NCI-H446 treated with DMSO at 0.1 percent for 48 hours (cell line): ENCODE measurements at regions not wholly inside any gene's neighbourhood (a gene's known extent, or its start where the extent isn't known, plus 50 kb on each side); places are given as distances from the start of the nearest gene placed in this dataset.

Experiments used
- DNase-seq: peaks from one replicate; lab custom pipeline; 2025; lab: John Stamatoyannopoulos, UW

- no peak for DNase-seq
Observed at GRCh38 chr18:78071166-78071710, 821.6 kb downstream of the GALR1 start.

GRCh38 chr18:78071776-78072175 lies 822.1 kb downstream of the GALR1 start:
- DNase-seq, result no peak

- no peak for DNase-seq
Observed at GRCh38 chr18:78072375-78072774, 822.7 kb downstream of the GALR1 start.

DNA sequence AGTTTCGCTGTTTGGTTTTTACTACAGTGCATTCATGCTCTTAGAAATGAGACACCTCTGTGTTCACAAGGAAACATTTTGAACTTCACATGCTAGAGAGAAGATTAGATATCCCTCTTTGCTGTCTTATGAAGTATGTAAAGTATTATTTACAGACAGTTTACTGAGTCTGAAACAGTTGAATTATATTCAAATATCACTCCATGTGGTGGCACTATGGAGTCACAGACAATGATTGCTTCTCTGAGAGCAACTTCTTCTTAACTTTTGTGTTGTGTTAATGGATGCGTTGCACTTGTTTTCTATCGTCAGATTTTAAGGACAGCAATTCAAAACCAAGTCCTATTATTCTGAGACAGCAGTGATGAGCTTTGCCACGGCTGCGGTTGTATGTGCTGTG lies 823.6 kb downstream of the GALR1 start:
- DNase-seq, result no peak

DNA sequence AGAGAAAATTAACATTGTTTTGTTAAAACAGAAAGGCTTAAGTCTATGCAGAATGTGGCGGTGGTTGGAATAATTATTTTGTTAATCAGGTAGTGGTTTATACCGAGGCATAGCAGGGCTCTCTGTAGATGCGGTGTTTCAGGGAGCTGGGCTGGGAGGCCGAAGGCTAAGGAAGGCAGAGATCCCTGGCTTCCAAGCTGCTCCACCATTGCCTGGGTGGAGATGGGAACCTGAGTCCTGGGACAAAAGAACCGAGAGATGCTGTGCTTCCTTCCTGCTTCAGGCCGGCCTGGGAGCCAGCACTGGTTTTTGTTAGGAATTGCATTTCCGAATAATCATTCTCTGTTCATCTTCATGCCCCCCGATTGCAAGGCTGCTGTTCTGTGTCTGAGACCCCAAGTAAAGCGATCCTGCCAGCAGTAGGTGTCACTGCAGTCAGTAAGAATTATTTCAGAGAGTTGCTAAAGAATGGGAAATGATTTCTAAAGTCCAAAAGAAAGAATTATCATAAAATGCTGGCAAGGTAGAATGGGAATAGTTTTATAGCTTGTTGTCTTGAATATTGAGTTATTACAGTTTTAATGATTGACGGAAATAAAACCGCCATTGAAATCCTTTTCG lies 824.9 kb downstream of the GALR1 start:
- no peak for DNase-seq

- DNase-seq, result no peak
Observed at GRCh38 chr18:78080081-78080480, 830.4 kb downstream of the GALR1 start.

GRCh38 chr18:78080761-78081160 lies 831.1 kb downstream of the GALR1 start:
- no peak for DNase-seq

GRCh38 chr18:78082816-78083215 lies 833.2 kb downstream of the GALR1 start:
- DNase-seq, result no peak

- no peak for DNase-seq
Observed at GRCh38 chr18:78085241-78086185, 835.9 kb downstream of the GALR1 start.

DNA sequence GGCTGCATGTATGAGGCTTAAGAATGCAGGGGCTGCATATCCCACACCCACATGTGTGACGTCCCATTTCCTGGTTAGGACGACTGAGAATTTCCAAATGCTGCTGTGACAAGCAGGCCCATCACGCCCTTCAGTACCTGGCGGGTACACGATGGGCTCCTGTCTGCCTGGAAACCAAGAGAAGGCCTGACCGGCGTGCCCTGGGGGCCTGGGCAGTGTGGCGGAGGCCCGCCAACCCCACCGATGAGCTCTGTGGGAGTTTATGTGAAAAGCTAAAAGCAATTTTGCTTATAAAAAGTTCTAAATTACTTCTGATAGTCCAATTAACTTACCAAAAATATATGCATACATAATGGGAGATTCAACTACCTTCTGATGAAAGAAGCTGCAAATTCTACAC lies 837.3 kb downstream of the GALR1 start:
- no peak for DNase-seq

DNA sequence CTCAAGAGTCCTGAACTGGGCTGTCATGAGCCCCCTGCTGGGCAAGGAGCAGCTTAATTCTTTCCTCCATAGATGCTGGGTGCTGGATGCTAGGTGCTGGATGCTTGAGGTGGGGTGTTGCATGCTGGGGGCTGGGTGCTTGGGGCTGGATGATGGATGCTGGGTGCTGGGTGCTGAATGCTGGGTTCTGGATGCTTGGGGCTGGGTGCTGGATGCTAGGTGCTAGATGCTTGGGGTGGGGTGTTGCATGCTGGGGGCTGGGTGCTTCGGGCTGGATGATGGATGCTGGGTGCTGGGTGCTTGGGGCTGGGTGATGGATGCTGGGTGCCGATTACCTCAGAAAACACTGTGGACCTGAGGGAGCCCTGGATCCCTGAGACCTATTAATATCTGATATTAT lies 837.7 kb downstream of the GALR1 start:
- no peak for DNase-seq

DNA sequence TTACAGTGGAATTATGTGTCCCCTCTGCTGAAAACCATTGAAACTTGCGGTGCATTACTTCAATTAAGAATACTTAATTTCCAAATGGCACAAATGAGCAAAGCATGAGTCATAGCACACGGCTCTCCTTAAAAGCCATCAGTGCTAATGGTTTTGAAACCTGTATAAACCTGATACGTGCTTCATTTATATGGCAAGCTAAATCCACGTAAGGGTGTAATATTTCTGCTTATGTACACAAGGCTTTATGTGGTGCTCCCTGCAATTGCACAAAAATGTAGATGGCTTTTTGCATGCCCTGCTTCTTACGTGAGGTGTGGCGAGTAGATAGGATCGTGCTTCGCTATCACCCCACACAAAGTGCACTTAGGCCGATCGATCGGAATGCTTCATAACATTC lies 840.9 kb downstream of the GALR1 start:
- DNase-seq, result no peak

- no peak for DNase-seq
Observed at GRCh38 chr18:78092901-78093300, 843.3 kb downstream of the GALR1 start.

- DNase-seq, result no peak
Observed at GRCh38 chr18:78099979-78100588, 850.4 kb downstream of the GALR1 start.

DNA sequence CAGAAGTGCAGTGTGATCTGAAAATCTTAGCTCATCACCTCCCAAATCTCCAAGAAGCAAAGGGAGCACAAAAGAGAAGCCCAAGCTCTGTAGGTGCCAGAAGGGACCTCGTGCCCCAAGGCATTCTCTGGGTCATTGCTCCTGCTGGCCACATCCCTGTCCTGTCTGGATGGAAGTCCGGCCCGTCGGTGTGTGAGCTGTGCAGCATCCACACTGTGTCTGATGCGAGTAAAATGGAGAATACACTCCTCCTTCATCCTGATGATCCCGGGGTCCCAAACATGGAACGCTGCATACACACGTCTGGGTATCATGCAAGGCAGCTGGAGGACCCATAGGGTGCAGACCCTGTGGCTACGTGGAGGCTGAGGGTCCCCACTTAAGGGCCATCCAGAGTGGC lies 851.4 kb downstream of the GALR1 start:
- DNase-seq, result no peak

- no peak for DNase-seq
Observed at GRCh38 chr18:78102135-78102534, 852.5 kb downstream of the GALR1 start.

GRCh38 chr18:78105611-78106010 lies 856.0 kb downstream of the GALR1 start:
- DNase-seq, result no peak

GRCh38 chr18:78106946-78107345 lies 857.3 kb downstream of the GALR1 start:
- no peak for DNase-seq

- no peak for DNase-seq
Observed at GRCh38 chr18:78107363-78107762, 857.7 kb downstream of the GALR1 start.

DNA sequence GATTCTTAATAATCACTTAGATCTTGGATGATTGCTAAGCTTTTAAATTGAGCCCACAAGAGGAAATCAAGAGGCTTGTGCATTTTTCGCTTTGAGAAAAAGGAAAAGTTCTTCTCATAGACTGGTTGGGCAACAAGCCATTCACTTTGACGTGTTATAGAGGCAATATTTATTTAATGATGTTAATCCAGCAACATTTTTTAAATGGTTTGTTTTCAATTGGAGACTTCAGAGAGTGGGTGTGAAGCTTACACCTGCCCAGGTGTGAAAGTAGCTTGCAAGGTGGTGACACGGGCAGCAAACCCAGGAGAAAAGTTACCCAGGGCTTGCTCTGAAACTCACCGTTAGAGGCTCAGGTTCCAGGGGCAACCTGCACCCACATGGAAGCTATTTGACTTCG lies 858.9 kb downstream of the GALR1 start:
- DNase-seq, result no peak

DNA sequence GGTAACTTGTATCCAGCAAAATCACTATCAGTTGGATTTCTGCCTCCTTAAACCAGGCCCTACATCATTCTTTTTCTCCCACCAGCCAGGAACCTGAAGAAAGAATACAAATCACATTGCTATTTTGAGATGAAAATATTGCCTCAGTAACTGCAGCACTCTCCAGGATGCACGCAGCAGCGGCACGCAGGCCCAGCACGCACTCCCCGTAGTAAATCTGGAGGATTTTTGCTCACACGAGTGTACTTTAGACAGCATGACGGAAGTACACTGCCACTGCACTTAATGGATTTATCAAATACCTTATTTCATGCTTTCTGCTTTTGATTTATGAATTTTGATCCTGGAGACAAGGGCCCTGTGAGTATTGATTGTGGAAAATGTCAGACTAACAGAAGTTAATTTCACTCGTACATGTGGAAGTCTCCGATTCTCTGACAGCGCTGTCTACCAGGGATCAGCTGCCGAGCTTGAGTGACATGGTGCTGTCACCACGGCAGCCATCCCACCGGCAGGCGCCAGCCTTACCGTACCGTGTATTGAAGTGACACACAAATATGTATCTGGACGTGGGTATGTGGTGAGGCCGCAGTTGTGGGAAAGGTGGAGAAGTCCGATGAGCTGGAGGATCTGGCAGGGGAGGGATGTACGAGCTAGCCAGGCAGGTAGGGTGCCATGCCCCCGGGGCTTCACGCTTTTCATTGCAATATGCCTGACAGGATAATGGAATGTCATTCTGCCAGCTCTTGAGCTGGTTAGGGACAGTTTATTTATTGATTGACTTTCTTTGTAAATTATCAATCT lies 863.7 kb downstream of the GALR1 start:
- no peak for DNase-seq

DNA sequence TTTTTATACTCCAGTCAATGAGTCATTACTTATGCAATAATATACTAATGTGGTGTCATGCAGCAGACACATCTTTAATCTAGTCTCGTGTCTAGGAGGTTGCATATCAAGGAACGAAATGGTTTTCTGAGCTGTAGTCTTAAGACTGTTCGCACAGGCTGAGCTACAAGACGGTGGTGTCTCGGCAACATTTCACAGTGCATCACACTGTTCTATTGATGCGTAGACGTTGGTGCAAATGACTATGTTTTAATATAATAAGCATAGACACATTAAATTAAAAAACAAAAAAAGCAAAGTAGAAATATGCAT lies 864.2 kb downstream of the GALR1 start:
- no peak for DNase-seq
